Stimulated activated CD4-positive, alpha-beta T cell treated with anti-CD3 and anti-CD28 coated beads, Interleukin-2, amount 100 ng/mL, for 48 hours (primary cell): ENCODE measurements at regions not wholly inside any gene's neighbourhood (a gene's known extent, or its start where the extent isn't known, plus 50 kb on each side); places are given as distances from the start of the nearest gene placed in this dataset.
"Not testable (repeated sequence)": the region's sequence is repeated elsewhere in the genome, so short reads cannot be mapped to it uniquely, and the experiment has no call there.

ENCODE experiments used
- DNase-seq, 2 donors: peaks; one replicate each; pipeline ENCODE4 v3.0.0-alpha.2; 2020

DNA sequence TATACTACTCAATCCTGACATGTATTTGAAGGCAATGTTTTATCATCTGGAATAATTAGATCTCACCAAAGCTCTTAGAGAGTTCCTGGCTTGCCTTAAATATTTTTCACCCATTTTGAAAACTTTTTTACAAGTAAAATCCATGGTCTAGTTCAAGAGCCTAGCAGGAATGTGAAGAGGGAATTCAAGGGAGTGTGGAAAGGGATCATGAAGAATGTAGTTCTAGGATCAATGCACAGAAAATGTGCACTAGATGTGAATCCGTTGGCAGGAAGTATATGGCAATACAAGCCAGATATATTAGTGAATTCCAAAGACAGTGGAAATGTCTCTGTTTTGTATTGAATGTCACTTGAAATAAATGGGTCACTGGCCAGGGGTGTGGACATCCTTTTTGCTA lies 167.9 kb upstream of the MOCS2 start:
- no peak for DNase-seq

DNA sequence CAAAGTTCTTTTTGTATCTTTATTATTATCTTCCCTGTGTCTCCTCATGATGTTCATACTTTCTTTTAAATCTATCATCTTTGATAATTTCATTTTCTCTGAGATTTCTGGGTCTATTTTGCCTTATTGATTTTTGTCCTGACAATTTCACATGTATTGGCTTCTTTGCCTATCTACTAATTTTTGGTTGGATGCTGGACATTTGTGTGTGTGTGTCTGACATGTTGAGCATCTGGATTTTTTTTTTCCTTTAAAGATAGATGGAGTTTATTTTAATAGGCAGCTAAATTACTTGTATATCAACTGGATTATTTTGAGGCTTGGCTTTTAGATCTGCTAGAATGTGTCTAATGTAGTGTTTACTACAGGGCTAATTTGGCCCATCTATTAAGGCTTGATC lies 178.0 kb upstream of the MOCS2 start:
- no peak for DNase-seq

DNA sequence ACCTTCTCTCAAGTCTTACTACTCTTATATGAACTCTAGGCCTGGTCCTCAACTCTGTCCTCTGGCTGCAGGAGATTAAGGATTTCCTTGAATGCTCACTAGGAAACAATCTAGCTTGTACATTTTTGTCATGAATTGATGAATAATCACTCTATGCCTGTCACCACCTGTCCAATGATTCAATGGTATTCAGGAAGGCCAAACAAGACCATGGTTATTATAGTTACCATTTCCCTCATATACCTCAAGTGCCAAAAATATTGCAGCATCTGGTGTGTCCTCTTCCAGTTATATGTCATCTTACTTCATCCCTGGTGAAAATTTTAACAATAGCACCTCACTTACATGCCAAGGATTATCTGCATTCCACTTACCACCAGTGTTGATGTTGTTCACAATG lies 179.0 kb upstream of the MOCS2 start:
- no peak for DNase-seq

DNA sequence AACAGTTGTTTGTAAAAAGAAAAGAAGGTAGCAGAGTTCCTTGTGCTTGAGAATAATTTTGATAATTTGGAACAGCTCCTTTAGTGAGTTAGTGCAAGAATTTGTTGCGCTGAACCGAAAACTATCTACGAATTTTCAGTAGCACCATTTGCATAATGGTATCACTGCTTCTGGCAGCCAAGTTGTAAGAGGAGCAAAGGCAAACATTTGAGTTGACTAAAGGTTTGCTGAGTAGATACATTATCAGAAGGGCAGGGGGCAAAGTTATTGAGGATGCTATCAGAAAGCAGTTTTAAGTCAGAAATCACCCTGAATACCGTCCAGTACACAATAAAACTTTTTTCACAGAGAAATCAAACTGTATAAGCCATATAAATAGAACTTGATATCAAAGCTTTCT lies 181.5 kb upstream of the MOCS2 start:
- DNase-seq, result no peak

DNA sequence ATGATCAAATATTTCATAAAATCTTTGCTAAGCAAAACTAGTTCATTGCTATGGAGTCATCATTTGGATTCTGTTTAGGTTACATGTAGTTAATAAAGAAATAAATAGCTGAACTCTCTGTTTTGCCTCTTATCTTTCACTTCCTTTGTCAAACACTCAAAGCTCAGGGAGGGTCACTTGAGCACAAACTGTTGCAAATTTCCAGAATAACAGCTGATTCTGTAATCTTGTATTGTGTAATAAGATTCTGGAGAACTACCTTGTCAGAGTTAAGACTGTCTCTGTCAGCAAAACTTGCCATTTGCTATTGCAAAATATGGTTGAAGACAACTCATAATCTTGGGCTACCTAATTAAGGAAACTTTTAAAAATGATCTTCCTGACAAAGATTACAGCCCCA lies 182.0 kb upstream of the MOCS2 start:
- no peak for DNase-seq

DNA sequence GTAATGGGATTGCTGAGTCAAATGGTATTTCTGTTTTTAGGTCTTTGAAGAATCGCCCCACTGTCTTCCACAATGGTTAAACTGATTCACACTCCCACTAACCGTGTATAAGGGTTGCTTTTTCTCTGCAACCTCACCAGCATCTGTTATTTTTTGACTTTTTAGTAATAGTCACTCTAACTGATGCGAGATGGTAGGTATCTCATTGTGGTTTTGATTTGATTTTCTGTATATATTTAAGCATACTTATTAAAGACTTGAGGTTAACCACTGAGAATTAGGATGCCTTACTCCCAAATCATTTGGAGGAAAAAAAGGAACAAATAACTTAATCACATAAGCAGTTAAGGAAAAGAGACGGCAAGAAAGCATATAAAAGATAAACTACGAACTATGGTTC lies 181.6 kb upstream of the FST start:
- DNase-seq, result no peak

DNA sequence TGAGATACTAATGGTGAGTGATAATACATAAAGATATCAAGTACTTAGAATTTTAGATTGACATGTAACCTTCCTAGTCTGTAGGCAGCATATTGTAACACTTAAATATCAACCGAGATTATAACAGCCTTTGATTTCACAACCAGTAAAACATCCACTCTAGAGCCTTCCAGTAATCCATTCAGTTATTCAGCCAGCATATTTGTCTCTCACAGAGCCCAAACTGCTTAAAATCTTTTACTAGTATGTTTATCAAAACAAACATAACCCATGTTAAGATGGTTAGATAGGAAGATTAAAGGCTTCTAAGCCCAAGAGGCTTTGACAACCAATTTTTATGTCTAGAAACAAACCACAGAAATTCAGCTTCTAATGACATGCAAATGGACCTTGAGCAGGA lies 177.9 kb upstream of the FST start:
- no peak for DNase-seq

DNA sequence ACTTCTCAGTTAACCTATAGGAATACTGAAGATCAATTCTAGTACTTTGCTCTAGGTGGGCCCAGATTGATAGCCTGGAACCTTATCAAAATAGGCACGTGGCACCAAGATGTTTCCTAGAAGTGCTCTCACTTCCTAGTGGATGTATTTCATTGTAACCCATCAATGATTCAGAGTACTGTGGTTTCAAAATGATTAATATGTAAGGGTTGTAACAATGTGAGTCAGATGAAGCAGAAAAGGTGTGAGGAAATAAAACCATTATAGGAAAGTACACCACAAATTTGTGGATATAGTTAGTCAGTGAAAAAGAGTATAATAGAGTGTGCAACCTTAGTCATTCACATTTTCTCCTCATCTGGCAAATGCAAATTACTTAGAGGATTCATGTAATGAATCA lies 177.3 kb upstream of the FST start:
- no peak for DNase-seq

DNA sequence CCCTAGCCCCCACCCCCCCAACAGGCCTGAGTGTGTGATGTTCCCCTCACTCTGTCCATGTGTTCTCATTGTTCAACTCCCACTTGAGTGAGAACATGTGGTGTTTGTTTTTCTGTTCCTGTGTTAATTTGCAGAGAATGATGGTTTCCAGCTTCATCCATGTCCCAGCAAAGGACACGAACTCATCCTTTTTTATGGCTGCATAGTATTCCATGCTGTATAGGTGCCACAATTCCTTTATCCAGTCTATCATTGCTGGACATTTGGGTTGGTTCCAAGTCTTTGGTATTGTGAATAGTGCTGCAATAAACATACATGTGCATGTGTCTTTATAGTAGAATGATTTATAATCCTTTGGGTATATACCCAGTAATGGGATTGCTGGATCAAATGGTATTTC lies 175.1 kb upstream of the FST start:
- not testable (repeated sequence) for DNase-seq

DNA sequence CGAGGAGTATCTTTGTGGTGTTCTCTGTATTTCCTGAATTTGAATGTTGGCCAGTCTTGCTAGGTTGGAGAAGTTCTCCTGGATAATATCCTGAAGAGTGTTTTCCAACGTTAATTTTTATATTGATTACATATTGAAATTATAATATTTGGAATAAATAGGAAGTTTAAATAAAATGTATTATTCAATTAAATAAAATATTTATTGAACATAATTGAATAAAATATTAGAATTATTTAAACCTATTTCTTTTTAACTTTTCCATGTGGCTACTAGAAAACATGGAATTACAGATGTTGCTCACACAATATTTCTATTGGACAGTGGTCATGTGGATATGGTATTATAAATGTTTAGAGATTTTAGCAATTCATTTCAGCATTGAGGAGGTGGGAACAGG lies 170.8 kb upstream of the FST start:
- no peak for DNase-seq

DNA sequence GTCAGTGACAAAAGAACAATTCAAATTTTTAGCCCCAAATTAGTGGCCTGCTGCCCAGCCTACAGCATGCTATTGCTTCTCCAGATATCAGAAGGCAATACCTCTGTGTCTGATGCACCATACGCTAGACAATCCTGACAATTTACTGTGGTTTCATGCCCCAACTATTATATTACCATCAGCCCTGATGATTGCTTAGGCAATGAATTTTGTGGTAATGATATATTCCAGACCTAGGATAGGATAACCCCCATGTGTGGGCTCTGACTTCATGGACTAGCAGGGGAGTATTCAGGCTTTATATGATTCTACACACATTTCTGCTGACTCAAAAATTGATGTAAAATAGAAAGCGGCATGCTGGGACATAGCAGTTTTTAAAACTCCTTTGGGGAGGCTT lies 168.7 kb upstream of the FST start:
- no peak for DNase-seq

DNA sequence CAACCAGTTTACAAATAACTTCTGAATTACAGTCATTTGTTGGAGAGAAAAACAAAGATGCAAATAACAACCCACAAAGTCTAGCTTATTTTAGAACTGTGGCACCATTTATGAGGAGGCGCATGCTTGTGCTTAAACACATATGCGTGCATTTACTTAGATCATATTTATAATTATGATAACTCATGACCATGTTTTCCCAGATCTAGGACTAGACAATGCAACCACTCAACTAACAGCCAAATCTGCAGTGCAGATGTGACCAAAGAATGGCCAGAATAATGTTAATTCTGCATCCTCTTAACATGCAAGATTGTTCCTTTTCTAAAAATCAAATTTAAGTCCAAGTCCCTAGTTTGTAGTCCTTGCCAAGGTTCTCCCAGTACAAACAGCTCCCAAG lies 167.3 kb upstream of the FST start:
- DNase-seq, result no peak

DNA sequence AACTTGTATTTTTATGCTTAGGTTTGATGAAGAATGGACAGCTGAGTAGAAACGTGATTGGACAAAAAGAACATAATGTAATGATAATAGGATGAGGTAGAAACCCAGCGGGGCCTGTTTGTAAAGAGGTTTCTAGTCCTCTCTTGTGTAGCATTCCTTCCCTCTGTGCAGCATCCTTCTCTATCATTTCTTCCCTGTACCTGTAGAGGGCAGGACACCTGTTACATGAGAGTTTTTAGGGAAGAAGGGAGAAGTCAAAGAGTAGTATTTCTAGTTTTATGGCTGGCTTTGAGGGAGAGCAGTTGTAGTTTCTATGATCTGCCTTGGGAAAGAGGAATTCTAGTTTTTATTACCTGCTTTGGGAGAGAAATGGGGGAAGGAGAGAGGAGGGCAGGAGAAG lies 162.1 kb upstream of the FST start:
- DNase-seq, result no peak

DNA sequence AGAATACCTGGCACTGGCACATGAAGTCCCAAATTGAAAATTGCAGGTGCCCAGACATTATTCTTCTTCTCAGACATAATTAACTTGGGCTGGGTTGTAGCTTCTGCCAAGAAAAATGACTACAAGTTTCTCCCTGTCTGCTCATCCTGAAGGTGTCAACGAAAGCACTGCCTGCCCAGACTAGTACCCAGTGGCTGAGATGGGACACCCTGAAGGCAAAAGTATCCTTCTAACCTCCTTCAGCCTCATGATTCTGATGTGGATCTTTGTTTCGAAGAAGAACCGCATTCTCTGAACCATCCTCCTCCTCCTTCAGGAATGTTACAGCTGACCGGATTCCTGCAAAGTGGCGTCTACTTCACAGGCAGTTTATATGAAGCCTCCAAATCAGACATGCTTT lies 161.1 kb upstream of the FST start:
- no peak for DNase-seq

DNA sequence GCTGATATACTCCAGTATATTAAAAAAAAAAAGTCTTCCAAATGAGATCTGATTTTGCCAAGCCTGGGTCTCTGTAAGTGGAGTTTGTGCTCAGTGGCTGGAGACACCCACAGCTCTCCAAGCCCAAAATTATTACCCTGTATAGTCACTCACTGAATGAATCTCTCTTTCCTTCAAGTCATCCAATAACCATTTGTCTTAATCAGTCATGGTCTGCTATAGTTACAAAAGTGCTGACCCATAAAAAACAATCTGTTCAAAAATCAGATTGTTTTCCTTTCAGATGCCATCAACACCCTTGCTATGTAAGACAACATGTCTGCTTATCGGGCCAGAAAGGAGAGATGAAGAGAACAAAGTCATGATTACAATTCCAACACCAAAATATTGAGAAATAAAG lies 159.4 kb upstream of the FST start:
- no peak for DNase-seq

DNA sequence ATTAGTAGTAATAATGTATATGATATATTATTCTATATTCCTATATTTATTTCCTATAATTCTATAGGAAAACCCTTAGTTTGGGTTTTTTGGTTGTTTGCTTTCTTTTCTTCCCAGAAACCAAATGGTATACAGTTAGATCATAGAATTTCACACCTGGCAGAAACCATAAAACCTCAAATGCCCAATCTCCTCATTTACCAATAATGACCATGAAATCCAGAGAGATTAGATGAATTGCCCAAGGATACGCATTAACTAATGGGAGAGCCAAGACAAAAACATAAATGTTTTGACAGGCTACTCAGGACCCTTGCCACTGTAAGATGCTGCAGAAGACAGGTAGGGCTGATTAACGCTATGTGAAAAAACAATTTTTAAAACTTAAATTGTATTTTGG lies 158.7 kb upstream of the FST start:
- DNase-seq, result no peak

DNA sequence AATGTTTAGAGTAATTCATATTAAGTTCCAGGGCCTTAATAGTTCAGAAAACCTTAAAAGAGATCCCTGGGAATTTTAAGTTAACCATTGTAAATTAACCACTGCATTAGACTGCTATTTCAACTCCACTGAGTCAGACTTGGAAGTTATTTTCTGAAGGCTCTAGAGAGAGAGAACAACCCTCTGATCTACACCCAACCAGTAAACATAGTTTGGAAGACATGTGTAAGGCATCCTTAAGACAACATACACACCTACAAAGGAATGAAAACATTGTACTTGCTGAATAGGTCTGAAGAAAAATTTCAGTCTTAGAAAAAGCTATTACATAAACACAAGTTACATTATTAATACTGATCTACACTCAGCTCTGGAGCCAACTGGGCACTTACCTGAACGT lies 158.2 kb upstream of the FST start:
- no peak for DNase-seq

DNA sequence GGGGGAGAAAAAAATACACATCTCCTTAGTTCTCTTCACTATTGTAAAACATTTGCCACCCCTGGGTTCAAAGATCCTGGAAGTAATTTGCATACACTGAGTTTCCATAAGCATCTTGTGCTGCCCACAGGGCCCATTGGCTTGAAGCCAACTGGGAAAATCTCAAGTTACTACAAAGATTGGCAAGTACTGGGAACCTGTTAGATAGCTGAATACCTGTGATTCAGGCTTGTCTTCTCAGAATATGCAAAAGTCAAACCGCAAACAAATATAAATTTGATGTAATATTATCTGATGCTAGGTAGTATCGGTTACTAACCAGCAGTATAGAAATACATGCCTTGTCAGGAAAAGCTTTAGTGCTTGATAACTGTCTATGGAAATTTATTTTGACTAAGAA lies 156.9 kb upstream of the FST start:
- DNase-seq, result no peak

DNA sequence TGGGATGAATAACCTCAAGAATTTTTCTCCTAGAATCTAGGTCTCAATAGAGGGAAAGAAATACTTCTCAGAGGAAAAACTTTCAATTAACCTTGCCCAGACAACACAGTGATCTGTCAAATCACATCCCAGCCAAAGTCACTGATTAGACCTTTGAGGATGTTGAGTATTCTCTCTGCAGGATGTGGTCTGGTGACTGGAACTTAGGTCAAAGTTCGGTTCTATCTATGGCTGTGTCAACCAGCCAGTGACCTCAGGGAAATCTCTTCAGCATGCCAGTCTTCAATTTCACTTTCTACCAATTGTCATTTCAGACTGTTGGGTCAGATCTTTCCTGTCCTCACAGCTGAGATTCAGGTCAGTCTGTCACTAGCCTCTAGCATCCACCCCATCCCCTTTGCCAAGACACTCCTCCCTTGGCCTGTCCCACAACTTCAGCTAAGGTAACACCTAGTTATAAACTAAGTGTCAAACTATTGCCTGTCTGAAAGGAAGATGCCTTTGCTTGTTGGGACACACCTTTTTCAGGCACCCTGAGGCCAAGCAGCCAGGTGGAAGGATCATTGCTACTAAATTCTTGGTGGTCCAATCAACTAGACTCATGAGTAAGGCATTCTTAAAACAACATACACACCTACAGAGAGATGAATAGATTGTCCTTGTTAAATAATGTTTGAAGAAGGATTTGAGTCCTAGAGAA lies 156.3 kb upstream of the FST start:
- no peak for DNase-seq

DNA sequence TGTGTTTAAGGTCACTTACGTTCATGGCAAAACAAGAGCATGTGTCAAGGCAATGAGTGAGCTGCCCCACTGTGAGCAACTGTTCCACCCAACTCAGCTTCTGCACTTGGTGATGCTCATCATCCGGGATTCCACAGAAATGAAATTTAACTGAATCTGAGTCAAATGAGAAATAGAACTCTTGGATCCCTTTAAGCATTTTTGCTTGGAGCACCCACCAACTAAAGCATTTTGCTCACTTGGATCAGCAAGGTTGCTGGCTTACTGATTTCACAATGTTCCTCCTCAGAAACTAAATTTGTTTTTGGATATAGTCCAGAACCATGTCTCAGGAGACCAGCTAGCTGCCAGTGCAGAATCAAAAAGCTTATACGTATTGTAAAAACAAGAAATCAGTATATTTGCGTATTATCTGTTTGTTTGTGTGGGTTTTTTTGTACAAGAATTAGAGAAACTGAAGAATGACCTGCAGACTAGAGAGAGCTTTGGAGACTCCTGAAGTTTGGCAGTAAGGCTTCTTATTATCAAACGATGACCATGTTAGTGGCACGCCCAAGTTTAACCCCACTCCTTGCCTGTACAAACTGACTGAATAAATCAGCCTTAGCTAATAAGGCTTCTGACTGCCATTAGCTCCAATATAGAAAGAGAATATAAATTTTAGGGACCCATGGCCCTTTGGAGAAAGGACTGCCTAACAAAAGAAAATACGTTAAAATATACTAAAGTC lies 153.8 kb upstream of the FST start:
- no peak for DNase-seq

DNA sequence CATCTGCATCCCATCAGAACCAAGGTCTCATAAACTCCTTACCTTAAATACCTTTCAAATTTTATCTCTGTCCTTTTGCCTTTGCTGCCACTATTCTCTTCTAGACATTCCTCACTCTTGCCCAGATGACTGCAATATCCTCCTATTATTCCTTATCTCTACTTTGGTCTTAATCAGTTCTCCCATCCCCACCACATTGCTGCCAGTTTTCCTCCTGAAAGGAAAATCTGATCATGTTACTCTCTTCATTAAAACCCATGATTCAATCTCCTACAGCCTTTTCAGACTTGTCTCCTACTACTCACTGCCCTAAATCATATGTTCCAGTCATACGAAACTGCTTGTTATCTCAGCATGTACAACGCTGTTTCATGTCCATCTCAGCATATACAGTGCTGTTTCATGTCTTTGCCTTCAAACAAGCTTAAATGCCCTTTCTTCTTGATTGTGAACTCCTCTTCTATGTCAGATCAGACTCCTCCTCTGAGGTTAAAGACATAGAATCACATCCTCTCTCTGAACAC lies 152.6 kb upstream of the FST start:
- DNase-seq, result no peak

DNA sequence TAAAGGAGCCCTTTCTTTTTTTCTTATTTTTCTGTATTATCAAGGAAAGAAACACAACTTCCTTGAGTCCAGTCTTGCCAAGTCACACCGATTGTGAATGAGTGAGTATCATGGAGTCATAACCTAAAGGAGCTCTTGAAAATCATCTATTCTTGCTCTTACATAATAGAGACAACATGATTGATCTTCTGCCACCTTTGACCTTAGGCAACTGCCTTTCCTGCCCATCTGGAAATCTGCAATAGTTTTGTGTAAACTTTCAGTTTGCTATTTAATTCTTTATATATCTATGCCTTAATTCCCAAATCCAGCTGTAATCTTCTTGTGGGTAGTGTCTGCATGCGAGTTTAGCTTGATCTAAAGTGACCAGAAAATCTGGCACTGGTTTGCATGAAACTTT lies 149.9 kb upstream of the FST start:
- no peak for DNase-seq

DNA sequence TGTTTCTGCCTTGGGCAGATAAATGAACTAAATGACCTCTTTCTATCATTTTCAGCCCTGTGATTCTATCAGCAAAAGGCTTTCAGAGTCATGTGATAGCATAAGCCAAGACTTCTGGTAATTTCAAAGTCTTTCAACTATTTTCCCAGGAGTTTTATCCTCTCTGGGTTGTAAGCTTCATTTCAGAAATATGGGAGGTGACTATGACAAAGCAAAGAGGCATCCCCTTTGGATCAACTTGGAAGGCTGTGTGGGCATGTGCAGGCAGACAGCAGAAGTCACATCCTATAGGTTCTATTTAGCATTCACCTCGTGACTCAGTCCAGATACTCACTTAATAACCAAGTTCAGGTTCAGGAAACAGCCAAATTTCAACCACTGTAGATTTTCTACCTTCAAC lies 149.0 kb upstream of the FST start:
- no peak for DNase-seq

DNA sequence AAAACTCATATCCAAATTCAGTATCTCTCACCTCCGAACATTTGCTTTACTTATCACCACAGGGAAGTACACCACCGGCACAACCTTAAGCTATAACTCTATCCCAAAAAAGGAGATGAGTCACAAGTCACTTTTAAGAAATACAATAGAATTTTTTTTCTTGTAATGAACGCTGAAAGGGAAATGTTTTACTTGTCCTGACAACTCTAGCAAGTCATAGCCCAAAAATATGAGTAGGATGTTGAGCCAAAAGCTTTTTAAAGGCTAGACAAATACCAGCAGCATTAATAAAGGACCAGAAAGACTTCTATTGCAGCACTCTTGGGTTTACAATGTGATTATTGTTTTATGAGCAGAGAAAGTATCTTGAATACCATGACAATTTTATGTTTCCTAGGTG lies 147.3 kb upstream of the FST start:
- no peak for DNase-seq

DNA sequence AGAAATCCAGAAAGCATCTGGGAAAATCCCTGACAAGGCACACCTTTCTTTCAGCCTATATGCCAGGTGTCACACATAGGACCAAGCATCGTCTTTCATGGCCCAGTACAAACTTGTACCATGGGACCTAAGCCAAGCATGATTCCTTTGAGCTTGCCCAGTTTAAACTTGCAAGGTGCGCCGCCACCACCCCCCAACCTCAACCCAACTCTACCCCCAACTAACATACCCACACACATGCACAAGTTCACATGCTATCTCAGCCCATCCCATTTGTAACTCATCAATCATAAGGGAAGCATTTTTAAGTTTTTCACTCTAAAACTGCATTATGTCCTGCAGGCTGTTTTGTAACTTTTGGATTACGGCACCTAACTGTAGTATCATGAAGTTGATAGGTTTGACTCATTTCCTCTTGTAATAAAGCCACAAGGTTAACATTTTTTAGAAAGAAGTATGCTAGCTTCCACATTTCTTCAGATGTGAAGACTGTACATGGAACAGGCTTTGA lies 145.9 kb upstream of the FST start:
- DNase-seq, result no peak
